HS-5 (cell line): ENCODE measurements at regions not wholly inside any gene's neighbourhood (a gene's known extent, or its start where the extent isn't known, plus 50 kb on each side); places are given as distances from the start of the nearest gene placed in this dataset.

Source experiments
- DNase-seq: peaks from one replicate; pipeline ENCODE4 v3.0.0-alpha.2; 2012; ENCODE audit warnings: low read depth

DNA sequence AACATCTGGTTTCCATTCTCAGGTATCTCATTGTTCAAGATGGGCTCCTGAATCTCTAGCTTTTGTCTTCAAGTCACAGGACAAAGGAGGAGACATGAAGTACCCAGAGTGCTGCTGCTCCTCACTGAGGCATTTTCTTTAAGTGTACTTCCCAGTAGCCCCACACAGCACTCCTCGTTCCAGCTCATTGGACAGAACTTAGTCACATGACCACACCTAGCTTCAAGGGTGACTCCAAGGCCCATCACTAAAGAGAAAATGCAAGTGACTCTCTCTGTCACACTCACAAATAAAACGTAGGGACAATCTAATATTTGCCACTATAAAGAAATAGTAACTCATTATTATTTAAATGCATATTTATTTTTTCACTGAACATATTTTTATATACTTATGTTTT is 58.3 kb upstream of the NEUROD6 start:
- DNase-seq = no peak

DNA sequence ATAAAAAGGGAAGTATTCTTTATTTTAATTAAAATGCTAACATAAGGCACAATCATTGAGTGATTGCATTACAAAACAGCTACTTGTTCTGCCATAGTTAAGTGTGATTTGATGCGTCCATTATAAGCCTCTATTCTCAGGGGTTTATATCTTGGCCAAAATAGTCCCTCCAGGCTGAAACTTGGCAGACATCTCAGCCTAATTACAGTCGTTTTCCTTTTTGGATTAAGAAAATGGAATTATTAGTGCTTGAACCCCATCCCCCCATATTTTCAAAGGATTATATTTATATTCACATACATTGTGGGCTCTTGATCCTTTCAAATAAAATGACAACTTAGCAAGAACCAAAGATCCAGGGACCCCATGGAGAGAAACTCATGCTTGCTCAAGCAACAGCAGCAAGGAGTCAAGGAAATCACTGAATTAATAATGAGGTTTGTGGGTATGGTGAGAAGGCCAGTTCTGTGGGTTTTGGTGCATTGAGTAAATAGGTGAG is 66.7 kb upstream of the NEUROD6 start:
- no peak for DNase-seq

DNA sequence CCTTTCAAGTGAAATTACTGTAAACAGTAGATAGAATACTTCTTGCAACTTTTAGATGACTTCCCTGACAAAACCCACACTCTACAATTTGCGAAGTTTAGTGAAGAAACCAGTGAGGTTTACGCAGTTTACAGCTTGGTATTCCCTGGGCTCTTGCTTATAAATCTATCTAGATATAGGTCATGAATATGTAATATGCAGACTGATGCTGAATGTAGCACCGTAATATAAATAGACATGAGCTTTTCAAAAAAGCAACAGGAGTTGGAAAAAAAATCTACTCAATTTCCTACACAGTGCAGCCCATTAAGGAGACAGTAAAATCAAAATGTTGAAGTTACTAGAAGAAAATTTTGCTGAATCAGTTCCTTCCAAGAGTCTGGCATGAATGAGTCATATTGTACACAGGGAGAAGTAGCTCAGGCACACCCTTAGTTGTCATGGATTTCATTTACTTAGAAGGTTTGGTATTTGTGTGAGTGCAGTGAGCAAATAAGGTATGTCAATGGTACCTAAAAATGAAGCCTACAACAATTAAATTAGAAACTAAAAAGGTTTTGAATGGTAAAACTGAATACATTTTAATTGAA is 67.7 kb upstream of the NEUROD6 start:
- peak; percentile 30 for DNase-seq

DNA sequence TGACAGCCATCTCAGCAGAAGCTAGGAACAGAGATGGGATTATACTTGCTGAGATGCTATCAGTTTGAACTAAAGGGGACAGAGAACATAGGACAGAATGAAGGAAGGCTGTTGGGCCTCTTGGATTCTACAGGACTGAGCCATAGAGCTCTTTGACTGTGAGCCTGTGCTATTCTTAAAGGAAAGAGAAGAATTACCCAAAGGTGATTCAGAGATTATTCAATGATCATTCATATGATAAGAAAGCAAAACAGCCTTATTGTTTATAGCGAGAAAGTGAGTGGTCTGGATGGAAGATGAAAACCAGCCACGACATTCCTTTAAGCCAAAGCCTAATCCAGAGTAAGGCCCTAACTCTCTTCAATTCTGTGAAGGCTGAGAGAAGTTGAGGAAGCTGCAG is 69.7 kb upstream of the NEUROD6 start:
- DNase-seq = no peak

DNA sequence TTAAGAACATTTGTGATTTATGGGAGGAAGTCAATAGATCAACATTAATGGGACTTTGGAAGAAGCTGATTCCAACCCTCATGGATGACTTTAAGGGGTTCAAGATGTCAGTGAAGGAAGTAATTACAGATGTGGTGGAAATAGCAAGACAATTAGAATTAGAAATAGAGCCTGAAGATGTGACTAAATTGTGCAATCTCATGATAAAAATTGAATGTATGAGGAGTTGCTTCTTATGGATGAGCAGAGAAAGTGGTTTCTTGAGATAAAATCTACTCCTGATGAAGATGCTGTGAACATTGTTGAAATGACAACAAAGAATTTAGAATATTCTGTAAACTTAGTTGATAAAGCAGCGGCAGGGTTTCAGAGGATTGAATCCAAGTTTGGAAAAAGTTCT is 70.9 kb upstream of the NEUROD6 start:
- DNase-seq = no peak

DNA sequence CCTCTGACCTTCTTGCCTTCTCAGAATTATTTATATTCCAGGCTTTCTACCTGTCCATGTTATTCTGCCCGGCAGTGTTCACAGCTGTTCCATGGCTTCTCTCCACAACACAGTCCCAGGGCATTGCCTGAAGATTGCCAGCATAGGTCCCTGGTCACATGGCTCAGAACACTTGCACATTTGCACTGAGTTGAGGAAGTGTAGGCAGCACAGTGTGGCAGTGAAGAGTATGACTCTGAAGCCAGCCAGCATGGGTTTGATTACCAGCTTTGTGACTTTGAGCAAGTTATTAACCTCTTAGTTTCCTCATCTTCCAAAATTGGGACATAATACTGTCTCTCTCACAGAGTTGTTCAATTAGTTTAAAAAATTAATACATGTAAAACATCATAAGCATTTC is 73.2 kb upstream of the NEUROD6 start:
- DNase-seq = no peak

DNA sequence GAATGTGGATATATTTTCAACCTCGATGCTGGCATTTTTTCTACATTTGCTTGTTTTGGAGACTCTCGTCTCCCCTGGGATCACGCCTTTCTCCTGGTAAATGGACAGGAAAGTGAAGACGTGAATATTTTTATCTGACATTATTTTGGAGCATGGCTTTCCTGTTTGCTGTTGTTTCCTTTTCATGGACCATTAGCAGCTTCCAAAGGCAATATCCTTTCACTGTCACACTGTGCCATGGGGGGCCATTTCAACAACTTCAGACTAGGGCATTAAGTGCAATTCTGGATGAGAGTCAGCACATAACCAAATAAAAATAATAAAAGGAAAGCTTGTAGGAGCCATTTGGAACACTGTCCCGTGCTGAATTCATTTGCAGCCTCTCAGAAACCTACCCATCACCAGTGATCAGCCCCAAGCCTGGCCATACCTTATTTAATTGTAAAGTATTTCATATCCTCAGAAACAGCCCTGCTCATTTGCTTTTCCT is 75.9 kb upstream of the NEUROD6 start:
- no peak for DNase-seq

DNA sequence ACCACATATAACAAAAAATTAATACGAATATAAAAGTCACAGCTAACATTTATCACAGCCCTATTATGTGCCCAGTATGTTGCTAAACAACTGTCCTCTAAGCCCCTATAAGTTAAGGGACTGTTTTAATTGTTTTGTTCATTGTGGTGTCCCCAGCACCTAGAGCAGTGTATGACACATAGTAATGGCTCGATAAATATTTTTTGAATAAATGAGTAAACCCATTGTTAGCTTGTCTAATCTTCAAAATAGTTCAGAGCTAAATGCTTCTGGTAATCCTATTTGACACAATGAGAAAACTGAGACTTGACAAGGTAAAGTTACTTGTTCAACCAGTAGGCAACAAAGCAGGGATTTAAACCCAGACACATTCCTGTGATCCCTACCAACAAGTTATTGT is 78.4 kb upstream of the NEUROD6 start:
- no peak for DNase-seq

DNA sequence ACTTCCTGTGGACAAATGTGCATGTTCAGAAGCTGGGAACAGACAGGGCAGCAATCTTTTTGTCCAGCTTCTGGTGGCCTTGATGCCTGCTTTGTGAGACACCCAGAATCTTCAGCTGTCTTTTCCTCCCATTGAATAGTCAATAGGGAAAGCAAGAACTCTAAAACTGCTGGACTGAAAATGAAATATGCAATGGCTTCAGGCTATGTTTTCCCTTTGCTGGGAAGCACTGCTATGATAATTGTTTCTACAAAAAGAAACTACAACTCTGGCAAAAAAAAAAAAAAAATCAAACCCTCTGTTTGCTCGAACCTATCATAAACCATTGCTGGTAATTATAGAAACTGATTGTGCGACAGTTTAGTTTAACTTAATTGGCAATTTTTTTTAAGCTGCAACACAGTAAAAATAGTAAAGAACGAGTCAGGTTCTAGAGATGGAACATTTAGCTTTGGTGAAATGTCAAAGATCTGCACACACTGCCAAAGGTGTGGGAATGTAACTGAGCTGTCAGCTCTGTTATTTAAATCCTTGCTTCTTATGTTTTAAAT is 79.1 kb upstream of the NEUROD6 start:
- no peak for DNase-seq

DNA sequence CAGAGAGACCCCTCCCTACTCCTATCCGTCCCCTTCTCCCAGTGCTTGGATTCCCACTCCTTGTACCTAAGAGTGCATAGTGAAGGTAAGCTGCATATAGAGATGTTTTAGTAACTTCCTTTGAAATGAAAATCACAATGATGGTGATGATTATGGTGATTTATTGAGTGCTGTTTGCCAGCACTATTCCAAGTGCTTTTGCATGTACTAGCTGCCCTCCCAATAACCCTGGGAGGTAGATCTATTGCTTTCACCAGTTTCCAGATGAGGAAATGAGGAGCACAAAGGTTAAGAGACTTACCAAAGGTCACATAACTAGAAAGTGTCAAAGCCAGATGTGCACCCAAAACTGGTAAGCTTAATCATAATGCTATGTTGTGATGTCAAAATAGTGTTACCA is 80.4 kb upstream of the NEUROD6 start:
- DNase-seq = no peak

DNA sequence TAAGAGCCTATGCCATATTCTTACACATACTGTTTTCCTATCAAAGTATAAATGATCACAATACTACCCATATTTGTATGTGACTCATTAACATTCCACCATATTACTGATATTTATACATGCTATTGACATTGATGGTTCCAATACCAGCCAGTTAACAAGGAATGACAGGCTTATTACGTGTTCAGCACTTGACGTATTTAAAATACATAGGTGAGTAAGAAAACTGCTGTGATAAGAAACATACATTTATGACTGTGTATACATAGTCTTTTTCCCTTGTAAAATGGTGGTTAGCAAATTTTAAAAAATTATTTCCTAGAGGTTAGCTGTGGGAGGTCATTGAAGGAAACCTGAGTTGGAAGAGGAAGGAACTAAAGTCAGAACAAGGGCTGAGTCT is 81.1 kb upstream of the NEUROD6 start:
- DNase-seq = no peak

DNA sequence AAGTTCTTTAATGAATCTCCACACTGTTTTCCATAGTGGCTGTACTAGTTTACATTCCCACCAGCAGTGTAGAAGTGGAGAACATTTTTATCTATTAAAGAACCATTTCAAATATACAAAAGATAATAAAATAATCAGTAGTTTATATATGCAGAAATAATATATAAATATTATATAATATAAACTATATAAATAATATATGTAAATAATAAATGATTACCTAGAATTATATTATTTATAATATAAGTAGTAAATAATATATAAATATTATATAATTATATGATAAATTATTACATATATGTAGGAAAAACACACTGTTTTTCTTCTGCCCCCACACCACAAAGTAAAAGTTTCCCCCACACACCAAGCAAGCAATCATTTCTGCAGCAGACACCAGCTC is 83.5 kb upstream of the NEUROD6 start:
- DNase-seq = no peak

DNA sequence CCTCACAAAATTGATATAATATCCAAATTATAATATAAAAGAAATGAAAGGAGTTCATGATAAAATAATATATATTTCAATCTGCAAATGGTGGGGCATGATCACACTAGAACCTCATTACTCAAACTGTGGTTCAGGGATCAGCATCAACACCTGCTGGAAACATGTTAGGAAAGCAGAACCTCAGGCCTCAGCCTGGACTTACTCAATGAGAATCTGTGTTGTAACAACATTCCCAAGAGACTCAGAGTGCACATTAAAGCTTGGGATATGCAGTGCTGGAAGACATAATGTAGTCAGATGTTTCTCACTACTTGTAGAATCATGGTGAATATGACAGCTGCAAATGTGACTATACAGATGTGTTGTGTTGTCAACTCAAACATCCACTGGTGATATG is 81.7 kb upstream of the ITPRID1 start:
- no peak for DNase-seq

DNA sequence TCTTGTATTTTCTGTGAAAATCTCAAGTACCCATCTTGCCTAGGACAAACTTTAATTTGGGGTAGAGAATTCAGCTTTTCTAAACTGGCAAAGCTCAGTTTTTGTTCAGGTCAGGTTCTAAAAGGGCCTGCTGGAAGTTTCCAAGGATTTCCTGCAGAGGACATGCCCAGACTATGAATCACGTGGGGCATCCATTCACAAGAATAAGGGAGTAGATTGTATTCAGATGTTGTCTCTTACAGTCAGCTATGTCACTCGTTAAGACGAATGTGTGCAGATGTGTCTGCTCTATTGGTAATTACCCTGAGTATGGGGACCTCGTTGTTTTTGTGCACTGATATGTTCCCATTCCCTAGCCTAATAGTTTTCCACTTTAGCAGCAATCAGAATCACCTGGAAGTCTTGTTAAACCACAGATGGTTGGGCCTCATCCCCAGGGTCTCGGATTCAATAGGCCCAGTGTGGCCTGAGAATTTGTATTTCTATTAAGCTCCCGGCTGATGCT is 81.0 kb upstream of the ITPRID1 start:
- no peak for DNase-seq

DNA sequence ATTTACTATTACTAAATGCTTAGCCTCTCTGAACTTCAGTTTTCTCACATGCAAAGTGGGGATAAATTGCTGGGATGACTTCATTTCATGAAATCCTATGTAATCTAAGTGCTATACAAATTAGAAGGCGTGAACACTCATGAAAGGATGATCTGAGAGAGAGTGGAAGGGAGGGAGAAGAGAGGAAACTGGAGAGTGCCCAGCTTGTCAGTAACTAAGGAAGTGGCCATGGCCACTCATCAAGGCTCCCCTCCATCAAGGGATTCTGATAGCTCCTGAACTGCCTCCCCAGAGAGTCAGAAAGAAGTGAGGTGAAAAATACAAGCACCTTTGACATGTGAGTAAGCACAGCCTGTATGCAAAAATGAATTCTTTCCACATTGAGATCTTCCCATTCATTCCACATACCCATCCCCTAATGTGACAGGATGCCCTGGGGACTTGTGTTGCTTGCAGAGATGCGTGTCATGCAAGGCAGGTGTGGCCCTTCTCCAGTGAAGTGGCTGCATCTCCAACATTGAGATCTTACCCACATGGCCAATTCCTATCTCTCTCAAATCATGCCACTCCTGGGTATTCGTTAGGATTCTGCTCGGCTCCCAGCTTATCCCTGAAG is 76.5 kb upstream of the ITPRID1 start:
- DNase-seq = no peak

DNA sequence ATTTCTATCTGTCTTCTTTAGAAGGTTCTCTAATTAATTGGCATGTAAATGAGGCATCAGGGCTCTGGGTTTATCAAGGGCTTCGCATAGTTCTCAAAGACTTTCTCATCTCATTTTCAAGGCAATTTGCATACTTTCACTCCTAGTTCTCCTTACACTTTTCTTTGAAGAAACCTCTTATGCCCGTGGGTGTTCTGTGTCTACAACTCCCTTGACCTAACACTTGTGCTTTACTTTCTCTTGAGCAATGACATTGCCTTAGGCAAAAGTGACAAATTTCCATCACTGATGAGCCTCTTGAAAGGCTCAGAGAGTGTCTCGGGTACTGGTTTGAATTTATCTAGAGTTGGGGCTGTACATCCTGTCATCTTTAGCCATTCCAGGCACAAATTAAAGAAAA is 74.7 kb upstream of the ITPRID1 start:
- no peak for DNase-seq

DNA sequence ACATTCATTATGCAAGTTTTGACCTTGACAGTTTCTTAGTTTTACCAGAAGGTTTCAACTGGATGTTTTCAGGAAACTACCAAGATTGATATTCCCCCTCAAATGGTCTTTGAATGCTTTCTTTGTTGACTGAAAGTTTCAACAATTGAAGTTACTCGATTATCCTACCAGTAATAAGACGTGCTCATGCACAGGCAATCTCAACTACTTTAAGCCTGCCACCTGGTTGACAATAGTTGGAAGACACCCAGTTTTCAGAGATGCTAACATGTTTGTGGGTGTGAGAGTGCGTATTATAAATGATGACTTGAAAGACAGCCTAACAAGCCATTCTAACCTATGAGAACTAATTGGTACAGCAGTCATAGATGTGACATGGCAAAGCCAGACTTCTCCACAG is 73.4 kb upstream of the ITPRID1 start:
- DNase-seq = no peak

DNA sequence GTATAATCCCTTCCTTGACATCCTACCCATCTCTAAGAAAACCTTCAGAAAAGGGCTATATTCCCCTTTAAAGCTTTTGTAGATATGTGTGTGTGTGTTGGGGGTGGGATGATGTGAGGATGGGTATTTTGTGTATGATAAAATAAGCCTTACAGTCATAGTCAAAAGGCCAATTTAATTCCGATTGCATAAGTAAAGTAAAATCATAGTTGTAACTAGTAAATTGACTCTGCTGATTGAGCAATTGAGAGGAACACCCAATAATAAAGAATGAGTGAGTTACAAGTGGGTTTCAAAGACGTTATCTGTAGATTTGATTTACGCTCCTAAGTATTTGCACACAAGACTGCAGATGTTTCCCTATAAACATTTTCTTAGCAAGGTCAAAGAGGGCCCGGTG is 71.3 kb upstream of the ITPRID1 start:
- DNase-seq = no peak

DNA sequence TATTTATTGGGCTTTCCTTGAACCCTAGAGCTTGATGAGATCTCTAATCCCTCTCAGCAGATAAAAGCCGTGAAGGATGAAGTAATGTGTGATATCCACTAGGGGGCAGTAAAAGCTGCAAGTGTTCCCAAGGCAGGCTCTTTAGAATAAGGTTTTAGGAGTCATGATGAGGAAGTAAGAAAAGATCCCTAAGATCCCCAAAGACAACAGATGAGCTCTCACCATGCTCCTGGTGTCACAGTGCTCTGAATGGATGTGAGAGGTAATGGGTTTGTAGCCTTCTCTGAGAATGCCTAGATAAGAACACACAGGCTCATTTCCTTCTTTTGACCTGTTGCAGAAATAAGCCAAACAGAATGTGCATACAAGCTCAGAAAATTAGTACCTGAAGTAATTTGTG is 70.4 kb upstream of the ITPRID1 start:
- peak; percentile 20 for DNase-seq

DNA sequence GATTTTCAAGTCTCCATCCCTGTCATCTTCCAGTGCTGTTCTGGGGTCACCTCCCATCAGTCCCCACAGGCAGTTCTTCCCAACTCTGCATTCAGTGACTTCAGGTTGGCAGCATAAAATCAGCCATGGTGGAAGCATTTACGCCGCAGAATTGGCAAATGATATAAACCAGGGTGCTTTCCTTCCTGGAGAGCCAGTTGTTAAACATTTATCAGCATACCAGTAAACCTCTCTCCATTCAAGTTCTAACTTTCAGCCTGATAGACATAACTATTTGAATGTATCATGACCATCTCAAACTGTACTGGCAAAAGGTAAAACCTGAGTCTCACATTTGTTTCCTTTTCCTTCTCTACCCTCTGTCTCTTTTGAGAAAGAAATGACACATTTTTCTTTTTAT is 69.7 kb upstream of the ITPRID1 start:
- DNase-seq = no peak

DNA sequence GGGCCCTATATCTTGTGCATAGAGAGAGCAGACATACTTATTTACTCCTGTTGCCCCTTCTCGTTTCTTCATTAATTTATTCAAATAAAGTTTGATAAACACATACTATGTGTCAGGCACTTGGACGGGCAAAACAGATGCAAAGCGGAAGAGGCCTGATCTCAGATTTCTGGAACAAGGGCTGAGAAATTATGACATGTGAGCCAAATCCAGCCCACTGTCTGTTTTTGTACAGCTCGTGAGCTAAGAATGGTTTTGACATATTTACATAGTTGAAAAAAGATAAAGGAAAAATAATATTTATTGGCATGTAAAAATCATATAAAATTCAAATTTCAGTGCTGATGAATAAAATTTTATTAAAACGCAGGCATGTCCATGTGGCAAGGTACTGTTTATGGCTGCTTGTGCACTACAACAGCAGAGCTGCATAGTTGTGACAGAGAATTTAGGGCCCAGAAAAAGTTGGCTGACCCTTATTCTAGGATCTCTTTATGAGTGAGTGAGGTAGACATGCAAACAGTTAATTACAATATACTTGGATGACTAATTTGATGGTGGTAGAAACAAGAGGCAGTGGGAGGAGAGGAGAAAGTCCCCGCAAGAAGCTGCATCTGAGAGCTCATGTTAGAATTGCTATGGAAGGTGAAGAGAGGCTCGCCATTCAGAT is 68.1 kb upstream of the ITPRID1 start:
- DNase-seq = no peak

DNA sequence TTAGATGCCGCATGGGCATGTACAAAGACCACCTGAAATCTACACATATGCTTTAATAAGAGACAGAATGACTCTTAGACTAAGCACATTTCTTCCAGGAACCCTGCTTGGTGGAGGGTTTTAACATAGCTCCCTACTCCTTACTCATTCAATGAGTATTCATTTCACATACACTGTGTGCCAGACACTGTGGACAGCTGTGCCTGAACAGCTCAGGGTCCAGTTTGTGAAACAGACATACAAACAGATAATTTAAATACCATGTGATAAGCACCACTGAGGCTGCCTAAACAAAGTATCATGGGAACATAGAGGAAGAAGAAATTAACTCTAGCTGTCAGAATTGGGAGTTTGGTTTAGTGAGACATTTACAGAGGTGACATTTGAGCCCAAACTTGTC is 65.2 kb upstream of the ITPRID1 start:
- no peak for DNase-seq

DNA sequence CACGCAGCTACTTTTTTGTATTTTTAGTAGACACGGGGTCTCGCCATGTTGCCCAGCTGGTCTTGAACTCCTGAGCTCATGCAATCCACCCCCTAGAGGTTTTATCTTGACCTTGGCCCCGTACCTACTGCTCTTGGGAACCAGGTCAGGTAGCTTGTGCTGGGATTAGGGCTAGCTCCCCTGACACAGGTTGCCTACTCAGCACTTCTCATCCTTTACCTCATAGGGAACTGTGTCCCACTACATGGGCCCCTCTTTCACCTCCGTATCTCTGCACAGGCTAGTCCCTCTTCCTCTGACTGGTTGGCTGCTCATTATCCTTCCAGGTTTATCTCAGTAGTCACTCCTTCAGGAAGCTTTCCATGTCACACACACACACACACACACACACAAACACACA is 58.0 kb upstream of the ITPRID1 start:
- no peak for DNase-seq
